Karpas-422 (cell line): ENCODE measurements at regions not wholly inside any gene's neighbourhood (a gene's known extent, or its start where the extent isn't known, plus 50 kb on each side); places are given as distances from the start of the nearest gene placed in this dataset.

ENCODE experiments used
- DNase-seq: peaks from one replicate; pipeline ENCODE4 v3.0.0-alpha.2; 2015
- H2AFZ ChIP-seq: fragments of 200-600 bp; sonication (generic); 2 replicates; pipeline ENCODE4 v1.6.1; 2014; ENCODE audit warnings: antibody characterized with exemption, low read length, mixed read lengths
- H3K27ac ChIP-seq: fragments of 200-600 bp; sonication (generic); 2 replicates; pipeline ENCODE4 v1.5.1; 2014; ENCODE audit warnings: mild to moderate bottlenecking, low read length, moderate library complexity
- H3K27me3 ChIP-seq: fragments of 200-600 bp; sonication (generic); 2 replicates; pipeline ENCODE4 v1.6.1; 2014; ENCODE audit warnings: low read length, mixed read lengths
- H3K36me3 ChIP-seq: fragments of 200-600 bp; sonication (generic); 2 replicates; pipeline ENCODE4 v1.6.1; 2014; ENCODE audit warnings: low read length, mixed read lengths; ENCODE audit not compliant: insufficient read depth
- H3K4me1 ChIP-seq: fragments of 200-600 bp; sonication (generic); 2 replicates; pipeline ENCODE4 v1.6.1; 2014; ENCODE audit warnings: mild to moderate bottlenecking, low read length, mixed read lengths
- H3K4me2 ChIP-seq: fragments of 200-600 bp; sonication (generic); 2 replicates; pipeline ENCODE4 v1.6.1; 2014; ENCODE audit warnings: low read length, low read depth, mild to moderate bottlenecking; ENCODE audit not compliant: poor library complexity, severe bottlenecking
- H3K4me3 ChIP-seq: fragments of 200-600 bp; sonication (generic); 2 replicates; pipeline ENCODE4 v1.5.1; 2014; ENCODE audit warnings: mild to moderate bottlenecking, antibody characterized with exemption, low read length, mixed read lengths
- H3K79me2 ChIP-seq: fragments of 200-600 bp; sonication (generic); 2 replicates; pipeline ENCODE4 v1.6.1; 2014; ENCODE audit warnings: mild to moderate bottlenecking, low read length, mixed read lengths
- H3K9ac ChIP-seq: fragments of 200-600 bp; sonication (generic); 2 replicates; pipeline ENCODE4 v1.6.0; 2014; ENCODE audit warnings: low read length
- H3K9me2 ChIP-seq: fragments of 200-600 bp; sonication (generic), shearing (Covaris generic); replicated peaks from 2 replicates; pipeline ENCODE4 v1.6.0; 2014; ENCODE audit warnings: mild to moderate bottlenecking, low read length, moderate library complexity; ENCODE audit not compliant: insufficient read depth
- H3K9me3 ChIP-seq: fragments of 300-700, 200-600 bp; sonication (generic); 2 replicates; pipeline ENCODE4 v1.6.1; 2014; ENCODE audit warnings: low read length, mixed read lengths
- H4K20me1 ChIP-seq: fragments of 200-600 bp; sonication (generic); 2 replicates; pipeline ENCODE4 v1.6.1; 2014; ENCODE audit warnings: mild to moderate bottlenecking, antibody characterized with exemption, low read length, low read depth; ENCODE audit not compliant: insufficient read depth

DNA sequence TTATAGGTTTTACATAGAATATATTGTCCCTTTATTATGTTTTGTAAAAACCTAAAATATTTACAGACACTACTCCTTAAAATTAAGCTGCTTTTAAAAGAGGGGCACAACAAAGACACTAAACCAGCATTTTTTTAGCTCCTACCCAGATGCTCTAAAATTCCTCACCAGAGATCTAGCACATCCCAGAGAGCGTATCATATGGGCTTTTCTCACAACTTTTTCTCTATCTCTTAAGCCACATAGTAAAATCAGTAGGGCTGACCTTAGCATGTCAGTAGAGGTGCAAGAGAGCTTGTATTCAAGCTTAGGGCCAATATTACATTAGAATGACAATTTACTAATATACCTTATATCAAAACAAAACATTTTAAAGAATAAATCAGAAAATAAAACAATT is 216.3 kb downstream of the TMX3 start:
- Histone ChIP-seq H3K79me2 (no peaks in the 10 kb centered on the region), H3K4me1 (no peaks in the 10 kb centered on the region), H3K36me3 (no peaks in the 10 kb centered on the region), H2AFZ (no peak overlapping the region), H3K9me2 (no peaks in the 10 kb centered on the region), H3K4me3 (no peak overlapping the region), H3K9me3 (no peaks in the 10 kb centered on the region), H4K20me1 (no peaks in the 10 kb centered on the region), H3K27me3 (no peaks in the 10 kb centered on the region), H3K27ac (no peak overlapping the region), H3K9ac (no peak overlapping the region), H3K4me2 (no peak overlapping the region)
- no peak for DNase-seq

DNA sequence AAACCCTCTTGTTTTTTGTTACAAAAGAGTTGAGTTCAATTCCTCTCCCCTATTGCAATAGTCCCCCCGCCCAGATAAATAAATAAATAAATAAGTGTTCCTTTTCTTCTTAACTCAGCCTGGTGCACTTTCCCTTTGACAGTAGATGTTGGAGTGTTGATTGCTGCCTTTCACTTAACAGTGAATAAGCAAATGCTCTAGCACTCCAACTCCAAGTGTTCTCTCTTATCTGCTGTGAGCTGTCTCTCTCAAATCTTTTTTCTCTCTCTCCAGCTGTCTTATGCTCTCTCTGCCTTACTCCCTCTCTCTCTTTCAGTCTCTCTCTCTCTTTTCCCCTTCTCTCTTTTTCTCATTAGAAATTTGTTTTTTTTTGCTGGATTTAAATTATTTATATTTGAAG is 216.7 kb downstream of the TMX3 start:
- Histone ChIP-seq H3K4me3 (no peak overlapping the region), H3K9me2 (no peaks in the 10 kb centered on the region), H2AFZ (no peak overlapping the region), H3K9ac (no peak overlapping the region), H3K4me1 (no peaks in the 10 kb centered on the region), H3K27ac (no peak overlapping the region), H3K36me3 (no peaks in the 10 kb centered on the region), H3K79me2 (no peaks in the 10 kb centered on the region), H3K9me3 (no peaks in the 10 kb centered on the region), H3K27me3 (no peaks in the 10 kb centered on the region), H4K20me1 (no peaks in the 10 kb centered on the region), H3K4me2 (no peak overlapping the region)
- no peak for DNase-seq

DNA sequence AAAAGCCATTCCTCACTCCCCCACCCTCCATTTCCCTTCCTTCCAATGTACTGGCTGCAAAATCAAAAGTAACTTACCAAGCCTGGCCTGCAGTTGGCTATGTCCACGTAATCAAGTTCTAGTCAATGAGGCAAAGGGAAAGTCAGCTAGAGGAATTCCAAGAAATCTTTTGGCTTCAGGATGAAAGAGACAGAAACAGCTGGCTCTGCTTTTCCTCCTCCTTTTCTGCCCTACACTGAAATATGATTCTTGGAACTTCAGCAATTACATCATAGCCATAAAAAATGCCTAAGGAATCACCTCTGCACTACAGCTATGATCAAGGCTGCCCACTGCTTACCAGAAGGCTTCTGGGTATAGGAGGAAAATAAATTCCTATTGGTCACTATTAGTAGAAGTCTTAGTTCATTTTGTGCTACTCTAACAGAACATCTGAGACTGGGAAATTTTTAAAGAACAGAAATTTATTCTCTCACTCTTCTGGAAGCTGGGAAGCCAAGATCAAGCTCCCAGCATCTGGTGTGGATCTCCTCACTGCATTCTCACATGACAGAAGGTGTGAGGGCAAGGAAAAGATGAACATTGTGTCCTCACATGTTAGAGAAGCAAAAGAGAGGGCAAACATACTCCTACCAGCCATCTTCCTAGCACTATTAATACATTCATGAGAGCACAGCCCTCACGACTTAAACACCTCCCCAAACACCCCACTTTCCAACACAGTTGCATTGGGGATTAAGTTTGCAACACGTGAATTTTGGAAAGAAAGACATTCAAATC is 219.9 kb downstream of the TMX3 start:
- H3K79me2 ChIP-seq: no peaks in the 10 kb centered on the region
- H3K27ac ChIP-seq: no peak overlapping the region
- H3K4me3 ChIP-seq: no peak overlapping the region
- no peak for DNase-seq
- no peak overlapping the region for H2AFZ ChIP-seq
- no peaks in the 10 kb centered on the region for H3K9me2 ChIP-seq
- no peaks in the 10 kb centered on the region for H3K9me3 ChIP-seq
- H3K36me3 ChIP-seq: no peaks in the 10 kb centered on the region
- H3K27me3 ChIP-seq: no peaks in the 10 kb centered on the region
- H4K20me1 ChIP-seq: no peaks in the 10 kb centered on the region
- no peaks in the 10 kb centered on the region for H3K4me1 ChIP-seq
- H3K9ac ChIP-seq: no peak overlapping the region
- no peak overlapping the region for H3K4me2 ChIP-seq

DNA sequence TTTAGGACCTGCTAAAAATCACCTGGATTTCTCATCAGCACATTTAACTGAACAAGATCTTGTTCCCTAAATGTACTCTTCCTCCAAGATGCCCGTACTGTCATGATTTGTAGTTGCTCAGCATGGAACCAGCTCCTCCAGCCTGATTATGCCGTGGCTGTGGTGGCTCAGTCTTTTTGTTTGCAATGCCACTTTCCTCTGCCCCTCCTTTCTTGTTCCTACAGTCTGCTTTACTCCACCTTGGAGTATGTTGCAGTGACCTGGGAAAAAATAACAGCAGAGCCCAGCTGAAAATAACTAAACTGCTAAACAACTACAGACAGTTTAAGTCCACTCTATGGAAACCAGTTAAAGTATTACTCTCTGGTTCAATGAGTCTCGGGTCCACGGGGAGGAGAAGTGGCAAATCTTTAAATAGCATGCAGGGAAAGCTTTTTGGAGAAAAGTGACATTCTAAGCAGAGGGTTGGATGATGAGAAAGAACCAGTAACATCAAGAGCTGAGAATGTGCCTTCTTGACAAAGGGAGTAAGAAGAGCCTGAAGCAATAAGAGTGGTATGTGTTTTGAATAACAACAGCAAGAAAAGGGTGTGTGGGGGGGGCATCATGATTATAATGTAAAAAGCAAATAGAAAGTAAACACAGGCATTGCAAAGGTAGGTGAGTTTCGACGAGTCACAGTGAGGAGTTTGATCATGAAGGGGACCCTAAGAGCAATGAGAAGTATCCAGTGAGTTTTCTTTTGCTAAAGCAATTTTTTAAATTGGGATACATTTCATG is 225.7 kb downstream of the TMX3 start:
- no peak for DNase-seq
- H3K9me2 ChIP-seq: no peaks in the 10 kb centered on the region
- H3K4me1 ChIP-seq: no peaks in the 10 kb centered on the region
- H3K9me3 ChIP-seq: 0 out of 2 replicates have a peak, but pooled peaks cover 4% of the 10 kb centered on the region
- no peaks in the 10 kb centered on the region for H3K36me3 ChIP-seq
- no peak overlapping the region for H2AFZ ChIP-seq
- H3K9ac ChIP-seq: no peak overlapping the region
- no peaks in the 10 kb centered on the region for H3K27me3 ChIP-seq
- H3K4me2 ChIP-seq: no peak overlapping the region
- H3K79me2 ChIP-seq: no peaks in the 10 kb centered on the region
- H3K4me3 ChIP-seq: no peak overlapping the region
- no peaks in the 10 kb centered on the region for H4K20me1 ChIP-seq
- H3K27ac ChIP-seq: no peak overlapping the region

DNA sequence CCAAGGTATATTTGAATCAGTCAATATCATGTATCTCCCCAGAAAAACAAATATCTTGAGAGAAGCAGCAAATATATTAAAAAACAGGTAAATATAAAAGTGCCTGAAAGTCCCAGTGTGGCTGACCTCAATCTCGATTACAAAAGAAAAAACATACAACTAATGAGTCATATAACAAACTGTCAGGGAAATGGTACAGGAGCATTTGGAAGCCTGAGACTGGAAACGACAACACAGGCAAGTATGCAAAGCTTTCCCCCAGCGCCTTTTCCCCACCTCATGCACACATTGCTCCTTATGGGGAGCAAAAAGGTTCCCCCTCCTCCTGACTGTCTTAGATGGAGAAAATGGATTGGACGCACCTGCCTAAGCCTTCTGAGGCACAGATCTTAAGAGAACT is 230.7 kb downstream of the TMX3 start:
- Histone ChIP-seq H3K4me2 (no peak overlapping the region), H3K9me3 (peaks cover 16% of the 10 kb centered on the region; the same call in 1 of the 2 replicates), H2AFZ (no peak overlapping the region), H4K20me1 (no peaks in the 10 kb centered on the region), H3K4me3 (no peak overlapping the region), H3K36me3 (no peaks in the 10 kb centered on the region), H3K4me1 (no peaks in the 10 kb centered on the region), H3K27me3 (no peaks in the 10 kb centered on the region), H3K79me2 (no peaks in the 10 kb centered on the region), H3K27ac (no peak overlapping the region), H3K9me2 (no peaks in the 10 kb centered on the region), H3K9ac (no peak overlapping the region)
- no peak for DNase-seq

DNA sequence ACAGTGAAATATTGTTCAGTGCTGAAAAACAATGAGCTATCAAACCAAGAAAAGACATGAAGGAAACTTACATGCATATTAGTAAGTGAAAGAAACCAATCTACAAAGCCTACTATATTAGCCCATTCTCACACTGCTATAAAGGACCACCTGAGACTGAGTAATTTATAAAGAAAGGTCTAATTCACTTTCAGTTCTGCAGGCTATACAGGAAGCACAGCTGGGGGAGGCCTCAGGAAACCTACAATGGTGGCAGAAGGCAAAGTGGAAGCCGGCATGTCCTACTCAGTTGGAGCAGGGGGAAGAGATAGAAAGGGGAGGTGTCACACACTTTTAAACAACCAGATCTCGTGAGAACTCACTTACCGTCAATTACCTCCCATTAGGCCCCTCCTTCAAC is 232.1 kb downstream of the TMX3 start:
- Histone ChIP-seq H3K27me3 (no peaks in the 10 kb centered on the region), H4K20me1 (no peaks in the 10 kb centered on the region), H3K79me2 (no peaks in the 10 kb centered on the region), H3K4me3 (no peak overlapping the region), H3K36me3 (no peaks in the 10 kb centered on the region), H3K27ac (no peak overlapping the region), H3K9me3 (peaks cover 28% of the 10 kb centered on the region), H2AFZ (no peak overlapping the region), H3K9ac (no peak overlapping the region), H3K4me1 (no peaks in the 10 kb centered on the region), H3K9me2 (no peaks in the 10 kb centered on the region), H3K4me2 (no peak overlapping the region)
- no peak for DNase-seq

DNA sequence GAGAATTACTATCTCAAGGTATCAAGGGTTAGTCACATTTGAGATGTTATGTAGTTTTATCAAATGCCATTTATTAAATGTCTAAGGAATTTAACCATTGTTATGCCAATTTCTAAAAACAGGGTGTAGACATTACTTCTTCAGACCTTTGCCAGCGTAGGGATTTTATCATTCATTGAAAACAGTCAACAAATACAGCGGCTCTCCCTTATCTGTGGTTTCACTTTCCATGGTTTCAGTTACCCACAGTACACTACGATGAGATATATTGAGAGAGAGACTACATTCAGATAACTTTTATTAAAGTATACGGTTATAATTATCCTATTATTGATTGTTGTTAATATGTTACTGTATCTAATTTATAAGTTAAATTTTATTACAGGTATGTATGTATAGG is 234.7 kb downstream of the TMX3 start:
- Histone ChIP-seq H3K9me2 (no peaks in the 10 kb centered on the region), H3K27me3 (no peaks in the 10 kb centered on the region), H3K27ac (no peak overlapping the region), H3K9me3 (peaks cover 30% of the 10 kb centered on the region), H3K4me3 (no peak overlapping the region), H3K4me2 (no peak overlapping the region), H2AFZ (no peak overlapping the region), H3K79me2 (no peaks in the 10 kb centered on the region), H3K36me3 (no peaks in the 10 kb centered on the region), H3K9ac (no peak overlapping the region), H3K4me1 (no peaks in the 10 kb centered on the region), H4K20me1 (no peaks in the 10 kb centered on the region)
- no peak for DNase-seq

DNA sequence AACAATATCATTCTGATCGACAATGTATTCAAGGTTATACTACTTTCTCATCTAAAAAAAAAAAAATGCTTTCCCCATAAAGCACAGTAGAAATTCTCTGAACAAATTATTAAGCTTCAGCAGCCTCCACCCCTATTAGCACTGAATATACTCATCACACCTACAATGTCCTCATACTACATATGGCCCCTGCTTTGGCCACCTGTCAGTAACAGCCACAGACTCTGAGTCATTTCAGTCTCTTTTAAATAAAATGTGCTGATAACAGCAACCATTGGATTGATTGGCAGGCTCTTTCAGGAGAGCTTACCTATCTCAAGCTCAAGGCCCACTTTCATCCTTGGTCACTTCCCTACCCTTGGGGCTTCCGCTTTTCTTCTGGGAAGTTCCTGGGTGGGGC is 236.7 kb downstream of the TMX3 start:
- Histone ChIP-seq H3K4me2 (no peak overlapping the region), H3K9ac (no peak overlapping the region), H3K27me3 (no peaks in the 10 kb centered on the region), H2AFZ (no peak overlapping the region), H3K79me2 (no peaks in the 10 kb centered on the region), H3K4me1 (no peaks in the 10 kb centered on the region), H3K4me3 (no peak overlapping the region), H3K36me3 (no peaks in the 10 kb centered on the region), H3K27ac (no peak overlapping the region), H3K9me3 (peaks cover 27% of the 10 kb centered on the region), H3K9me2 (no peaks in the 10 kb centered on the region), H4K20me1 (no peaks in the 10 kb centered on the region)
- DNase-seq: no peak
